Neural progenitor cell (in vitro differentiated cells): ENCODE measurements at regions not wholly inside any gene's neighbourhood (a gene's known extent, or its start where the extent isn't known, plus 50 kb on each side); places are given as distances from the start of the nearest gene placed in this dataset.

Experiments used
- EZH2phosphoT487 ChIP-seq: fragments of 200-600 bp; sonication (generic); IDR thresholded peaks from 2 replicates; pipeline ENCODE4 v1.6.1; 2017; ENCODE audit warnings: antibody characterized with exemption
- TF ChIP-seq, protein P1 (sequence below): fragments of 200-600 bp; sonication (generic); IDR thresholded peaks from 2 replicates; pipeline ENCODE4 v1.5.1; 2017; ENCODE audit warnings: antibody characterized with exemption, mild to moderate bottlenecking

DNA sequence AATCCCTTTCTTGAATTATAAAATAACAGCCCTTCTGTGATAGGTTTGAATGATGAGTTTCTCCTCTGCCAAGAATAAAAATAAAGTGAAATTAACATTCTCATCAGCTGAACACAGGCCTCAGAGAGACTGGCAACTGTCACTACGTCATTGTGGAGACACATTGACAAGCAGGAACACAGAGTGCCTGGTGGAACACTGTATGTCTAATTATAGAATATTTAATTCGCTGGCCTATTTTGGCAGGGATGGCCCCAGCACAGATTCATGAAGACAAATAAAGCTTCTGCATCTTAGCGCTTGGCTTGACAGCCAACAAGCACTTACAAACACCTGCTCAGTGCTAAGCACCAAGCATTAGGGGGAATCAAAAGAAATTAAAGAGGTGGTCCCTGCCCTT is 52.0 kb upstream of the SMYD2 start:
- TF ChIP-seq, protein P1, sequence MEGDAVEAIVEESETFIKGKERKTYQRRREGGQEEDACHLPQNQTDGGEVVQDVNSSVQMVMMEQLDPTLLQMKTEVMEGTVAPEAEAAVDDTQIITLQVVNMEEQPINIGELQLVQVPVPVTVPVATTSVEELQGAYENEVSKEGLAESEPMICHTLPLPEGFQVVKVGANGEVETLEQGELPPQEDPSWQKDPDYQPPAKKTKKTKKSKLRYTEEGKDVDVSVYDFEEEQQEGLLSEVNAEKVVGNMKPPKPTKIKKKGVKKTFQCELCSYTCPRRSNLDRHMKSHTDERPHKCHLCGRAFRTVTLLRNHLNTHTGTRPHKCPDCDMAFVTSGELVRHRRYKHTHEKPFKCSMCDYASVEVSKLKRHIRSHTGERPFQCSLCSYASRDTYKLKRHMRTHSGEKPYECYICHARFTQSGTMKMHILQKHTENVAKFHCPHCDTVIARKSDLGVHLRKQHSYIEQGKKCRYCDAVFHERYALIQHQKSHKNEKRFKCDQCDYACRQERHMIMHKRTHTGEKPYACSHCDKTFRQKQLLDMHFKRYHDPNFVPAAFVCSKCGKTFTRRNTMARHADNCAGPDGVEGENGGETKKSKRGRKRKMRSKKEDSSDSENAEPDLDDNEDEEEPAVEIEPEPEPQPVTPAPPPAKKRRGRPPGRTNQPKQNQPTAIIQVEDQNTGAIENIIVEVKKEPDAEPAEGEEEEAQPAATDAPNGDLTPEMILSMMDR: no peak
- TF ChIP-seq EZH2phosphoT487: no peak
